Endothelial cell of umbilical vein (primary cell): ENCODE measurements at regions not wholly inside any gene's neighbourhood (a gene's known extent, or its start where the extent isn't known, plus 50 kb on each side); places are given as distances from the start of the nearest gene placed in this dataset.

Experiments
- BruUV-seq: library from RNA; stranded (reverse); fragments of 400-500 nt; replicated peaks from 2 replicates; lab custom pipeline; 2021; lab: Mats Ljungman, UMichigan
- CTCF ChIA-PET: fragments of 300-600, 350-600 bp; sonication (Branson Sonifier 250); formaldehyde crosslinking; loops from one replicate; lab custom pipeline; 2021; ENCODE audit warnings: antibody characterized with exemption, inconsistent platforms; lab: Charles Lee
- POLR2A ChIA-PET: fragments of 300-600, 350-600 bp; sonication (Branson Sonifier 250); formaldehyde crosslinking; loops from one replicate; lab custom pipeline; 2021; ENCODE audit warnings: antibody characterized with exemption, inconsistent platforms; lab: Charles Lee
- DNase-seq: peaks from one replicate; pipeline ENCODE4 v3.0.0-alpha.2; 2011; ENCODE audit warnings: low read depth, low spot score
- FAIRE-seq: peaks from 2 replicates; lab custom pipeline; 2011; peaks lifted over from hg19 to GRCh38; lab: Jason Lieb, UNC
- H2AFZ ChIP-seq: 2 replicates; pipeline ENCODE4 v1.6.0; 2012; ENCODE audit warnings: low read depth, low read length, control low read depth, inconsistent platforms
- H3K27ac ChIP-seq: 2 replicates; pipeline ENCODE4 v1.5.1; 2011; ENCODE audit warnings: low read depth, mild to moderate bottlenecking, control low read depth, low read length, moderate library complexity; ENCODE audit not compliant: insufficient read depth
- H3K27me3 ChIP-seq, 2 experiments: 2 replicates each; pipeline versions ENCODE4 v1.6.0 to v1.6.1; 2011; ENCODE audit warnings: low read length in 2 of 2, mixed read lengths in 1 of 2; ENCODE audit not compliant: control insufficient read depth in 2 of 2, insufficient read depth in 2 of 2
- H3K36me3 ChIP-seq, 2 experiments: 2 replicates in 1 of 2; 3 replicates in 1 of 2; pipeline ENCODE4 v1.5.1; 2011; ENCODE audit warnings: low read length in 2 of 2, mild to moderate bottlenecking in 1 of 2, moderate library complexity in 1 of 2; ENCODE audit not compliant: control insufficient read depth in 2 of 2, insufficient read depth in 2 of 2; ENCODE audit errors: extremely low read depth in 1 of 2
- H3K4me1 ChIP-seq: 3 replicates; pipeline ENCODE4 v1.5.1; 2011; ENCODE audit warnings: mild to moderate bottlenecking, low read length; ENCODE audit not compliant: control insufficient read depth, insufficient read depth; ENCODE audit errors: extremely low read depth
- H3K4me2 ChIP-seq: 2 replicates; pipeline ENCODE4 v1.6.1; 2011; ENCODE audit warnings: low read length, control low read depth, mixed read lengths; ENCODE audit not compliant: insufficient read depth
- H3K4me3 ChIP-seq, 3 experiments: fragments of 200-600 bp in 1 of 3; sonication (generic), shearing (Covaris generic) in 1 of 3; replicated peaks in 1 of 3; 2 replicates each; pipeline ENCODE4 v1.5.1; 2011 to 2016; ENCODE audit warnings: control low read depth in 3 of 3, low read length in 3 of 3, mild to moderate bottlenecking in 2 of 3, inconsistent platforms in 1 of 3, low read depth in 1 of 3, moderate library complexity in 1 of 3; ENCODE audit not compliant: insufficient read depth in 1 of 3
- H3K79me2 ChIP-seq: 2 replicates; pipeline ENCODE4 v1.6.0; 2012; ENCODE audit warnings: low read length, inconsistent platforms; ENCODE audit not compliant: control insufficient read depth, insufficient read depth
- H3K9ac ChIP-seq: replicated peaks from 2 replicates; pipeline ENCODE3; 2011; ENCODE audit warnings: low read length, control low read depth; ENCODE audit not compliant: insufficient read depth; ENCODE audit errors: extremely low read depth
- H3K9me1 ChIP-seq: replicated peaks from 3 replicates; pipeline ENCODE4 v1.6.0; 2011; ENCODE audit warnings: mild to moderate bottlenecking, low read length; ENCODE audit not compliant: control insufficient read depth, insufficient read depth; ENCODE audit errors: extremely low read depth
- H3K9me3 ChIP-seq: replicated peaks from 2 replicates; pipeline ENCODE4 v1.5.1; 2012; ENCODE audit warnings: low read length, inconsistent platforms; ENCODE audit not compliant: control insufficient read depth, insufficient read depth
- H4K20me1 ChIP-seq: replicated peaks from 2 replicates; pipeline ENCODE3; 2011; ENCODE audit warnings: mild to moderate bottlenecking, low read length; ENCODE audit not compliant: control insufficient read depth, insufficient read depth; ENCODE audit errors: extremely low read depth
- CTCF ChIP-seq, 2 donors: IDR thresholded peaks; 1 replicate in 1 of 2; 2 replicates in 1 of 2; pipeline ENCODE4 v1.5.1; 2011; ENCODE audit warnings: low read length in 2 of 2, mild to moderate bottlenecking in 2 of 2, moderate library complexity in 2 of 2, control low read depth in 1 of 2, inconsistent platforms in 1 of 2, low read depth in 1 of 2; ENCODE audit not compliant: insufficient read depth in 1 of 2; ENCODE audit errors: extremely low read depth in 1 of 2
- EZH2 ChIP-seq: IDR thresholded peaks from 2 replicates; pipeline ENCODE4 v1.6.1; 2012; ENCODE audit warnings: borderline replicate concordance, low read depth, mild to moderate bottlenecking, moderate library complexity, low read length, inconsistent platforms; ENCODE audit not compliant: severe bottlenecking
- FOS ChIP-seq: IDR thresholded peaks from 2 replicates; pipeline ENCODE4 v1.6.1; 2011; ENCODE audit warnings: mild to moderate bottlenecking, low read length, moderate library complexity, borderline replicate concordance; ENCODE audit not compliant: insufficient read depth
- GATA2 ChIP-seq: IDR thresholded peaks from 2 replicates; pipeline ENCODE4 v1.7.0; 2011; ENCODE audit warnings: low read depth, mild to moderate bottlenecking, moderate library complexity, mixed read lengths, low read length; ENCODE audit not compliant: insufficient read length, insufficient read depth
- JUN ChIP-seq: IDR thresholded peaks from 2 replicates; pipeline ENCODE4 v1.6.1; 2011; ENCODE audit warnings: borderline replicate concordance, low read depth; ENCODE audit not compliant: insufficient read length, insufficient read depth
- MAX ChIP-seq: IDR thresholded peaks from 2 replicates; pipeline ENCODE4 v1.6.1; 2011; ENCODE audit not compliant: insufficient read depth, insufficient read length
- MYC ChIP-seq: IDR thresholded peaks from one replicate; pipeline ENCODE4 v1.6.1; 2011; ENCODE audit warnings: mild to moderate bottlenecking, low read depth, low read length
- POLR2A ChIP-seq: IDR thresholded peaks from 2 replicates; pipeline ENCODE4 v1.6.1; 2012; ENCODE audit warnings: low read depth, mild to moderate bottlenecking, control low read depth, low read length
- POLR2AphosphoS5 ChIP-seq: IDR thresholded peaks from 2 replicates; pipeline ENCODE4 v1.6.1; 2012; ENCODE audit warnings: low read depth, mild to moderate bottlenecking, control low read depth, low read length, moderate library complexity; ENCODE audit not compliant: insufficient read depth
- dilution Hi-C: fragments of 300-500 bp; cut with MboI; formaldehyde crosslinking; loops from one replicate; pipeline ENCODE4 v1.15.0; 2019; ENCODE audit warnings: low sequenced_read_pairs; ENCODE audit not compliant: extremely low pct_ligation_motif_present
- intact Hi-C: fragments of 100-400 bp; cut with micrococcal nuclease; formaldehyde crosslinking; loops from one replicate; pipeline ENCODE4 v1.10.0; 2022

DNA sequence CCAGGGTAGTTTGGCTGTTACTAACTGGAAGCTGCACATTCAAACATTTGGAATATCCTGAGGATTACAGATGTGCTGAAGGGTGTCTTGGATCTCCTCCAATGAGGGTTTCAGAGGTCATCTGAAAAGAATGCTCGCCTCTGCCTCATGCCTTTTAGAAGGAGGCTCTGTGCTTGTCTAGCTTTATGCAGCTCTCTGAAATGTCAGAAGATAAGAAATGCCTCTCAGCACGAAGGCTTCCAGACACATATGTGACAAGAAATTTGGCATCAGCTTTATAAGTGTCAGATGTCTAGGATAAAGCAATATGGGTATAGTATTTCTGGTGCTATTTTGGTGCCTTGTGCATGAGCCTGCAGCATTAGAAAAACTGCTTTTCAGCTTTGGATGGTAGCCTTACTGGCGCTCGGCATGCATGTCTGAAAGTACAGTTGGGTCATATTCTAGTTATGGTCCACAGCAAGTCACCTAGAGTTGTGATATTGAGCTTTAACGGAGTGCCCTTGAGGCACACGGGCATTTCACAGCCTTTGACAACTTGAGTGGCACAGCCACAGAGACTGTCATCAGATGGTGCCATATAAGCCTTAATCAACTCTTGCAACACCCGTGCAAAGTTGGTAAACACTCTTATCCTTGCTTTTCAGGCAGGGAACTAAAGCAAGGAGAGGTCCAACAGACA is 70.8 kb upstream of the PGRMC2 start:
- Histone ChIP-seq H4K20me1 (no peaks in the 10 kb centered on the region), H3K4me2 (no peak overlapping the region), H2AFZ (no peak overlapping the region), H3K4me1 (peaks cover 34% of the 10 kb centered on the region), H3K9ac (no peak overlapping the region), H3K27ac (no peak overlapping the region), H3K9me3 (no peaks in the 10 kb centered on the region), H3K9me1 (no peaks in the 10 kb centered on the region), H3K4me3 (no peak overlapping the region), H3K27me3 (no peaks in the 10 kb centered on the region), H3K79me2 (no peaks in the 10 kb centered on the region), H3K36me3 (no peaks in the 10 kb centered on the region)
- no peak for FAIRE-seq
- no peak for DNase-seq
- ChIA-PET POLR2A (no interaction called here), CTCF (interaction anchor here (1.2 kb wide), 1 partner anchor 96 kb away, joined by 3 read pairs; no protein-coding TSS in a partner anchor)
- intact Hi-C loops (no loop called here), dilution Hi-C loops (no loop called here)
- BruUV-seq, result no TSS peak
- no peak for TF ChIP-seq GATA2
- TF ChIP-seq POLR2A, result no peak
- TF ChIP-seq CTCF (IDR thresholded peaks at IDR 0.05; ENCODE audit: extremely low read depth in 1 of 2, insufficient read depth in 1 of 2, low read depth in 1 of 2, low read length in 2 of 2), result no peak
- TF ChIP-seq MYC, result no peak
- no peak for TF ChIP-seq EZH2
- TF ChIP-seq JUN, result no peak
- no peak for TF ChIP-seq FOS
- TF ChIP-seq POLR2AphosphoS5, result no peak
- TF ChIP-seq MAX, result no peak
